ENCODE measurements at regions not wholly inside any gene's neighbourhood (a gene's known extent, or its start where the extent isn't known, plus 50 kb on each side); places are given as distances from the start of the nearest gene placed in this dataset.

DNA sequence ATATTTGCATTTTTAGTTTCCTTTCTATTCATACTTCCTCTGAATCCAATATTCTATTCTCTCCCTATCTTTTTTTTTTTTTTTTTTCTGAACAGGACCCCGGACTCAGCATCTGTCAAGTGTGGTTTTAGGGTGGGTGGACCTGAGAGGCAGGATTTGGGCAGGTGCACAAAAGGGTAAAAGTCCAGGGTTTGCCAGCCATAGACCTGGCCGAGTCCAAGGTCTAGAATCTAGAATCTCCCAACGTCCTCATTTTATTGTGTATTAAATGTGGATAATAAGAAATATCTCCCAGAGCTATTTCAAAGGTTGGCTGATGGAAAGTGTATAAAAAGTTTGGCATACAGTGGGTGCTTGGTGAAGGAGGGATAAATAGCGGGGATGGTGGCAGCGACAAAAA lies 273.3 kb upstream of the MAF start:
- no peak overlapping the region for H2AFZ ChIP-seq
- ChIA-PET CTCF (no interaction called here), POLR2A (ENCODE audit: unreplicated experiment) (no interaction called here)
- no TSS peak for BruUV-seq (replicated peaks)
- no peaks in the 10 kb centered on the region for H3K9me3 ChIP-seq (ENCODE audit: insufficient read depth, low read depth)
- no peaks in the 10 kb centered on the region for H4K20me1 ChIP-seq (ENCODE audit: insufficient read depth)
- no peaks in the 10 kb centered on the region for H3K36me3 ChIP-seq (ENCODE audit: low read depth)
- intact Hi-C loops (cut with micrococcal nuclease; ENCODE audit: unreplicated experiment), result no loop called here
- no peak for TF ChIP-seq EZH2 (IDR thresholded peaks at IDR 0.05; ENCODE audit: low read depth)
- no peak for TF ChIP-seq CTCF (conservative IDR thresholded peaks at IDR 0.05)
- H3K9me2 ChIP-seq (ENCODE audit: insufficient read depth), result no peaks in the 10 kb centered on the region
- peaks cover 54% of the 10 kb centered on the region for H3K27me3 ChIP-seq (ENCODE audit: insufficient read depth, low read depth)
- no peak overlapping the region for H3K4me2 ChIP-seq
- no peak overlapping the region for H3K27ac ChIP-seq
- no peak overlapping the region for H3K4me3 ChIP-seq
- no peaks in the 10 kb centered on the region for H3K4me1 ChIP-seq (replicated peaks; ENCODE audit: insufficient read depth)
- H3F3A ChIP-seq (ENCODE audit: insufficient read depth, low read depth), result no peaks in the 10 kb centered on the region
- no peak for DNase-seq
- H3K79me2 ChIP-seq (ENCODE audit: low read depth), result no peaks in the 10 kb centered on the region

GRCh38 chr16:79871906-79872305 lies 271.4 kb upstream of the MAF start:
- Histone ChIP-seq H3F3A (ENCODE audit: insufficient read depth, low read depth) (no peaks in the 10 kb centered on the region), H2AFZ (no peak overlapping the region), H3K4me1 (replicated peaks; ENCODE audit: insufficient read depth) (no peaks in the 10 kb centered on the region), H3K27ac (no peak overlapping the region), H3K9me2 (ENCODE audit: insufficient read depth) (no peaks in the 10 kb centered on the region), H3K36me3 (ENCODE audit: low read depth) (no peaks in the 10 kb centered on the region), H3K27me3 (ENCODE audit: insufficient read depth, low read depth) (peaks cover 55% of the 10 kb centered on the region), H3K4me3 (no peak overlapping the region), H3K9me3 (ENCODE audit: insufficient read depth, low read depth) (no peaks in the 10 kb centered on the region), H3K4me2 (no peak overlapping the region), H3K79me2 (ENCODE audit: low read depth) (no peaks in the 10 kb centered on the region), H4K20me1 (ENCODE audit: insufficient read depth) (no peaks in the 10 kb centered on the region)
- ChIA-PET CTCF (no interaction called here), POLR2A (ENCODE audit: unreplicated experiment) (no interaction called here)
- DNase-seq, result no peak
- intact Hi-C loops (cut with micrococcal nuclease; ENCODE audit: unreplicated experiment), result no loop called here
- TF ChIP-seq CTCF (conservative IDR thresholded peaks at IDR 0.05) (no peak), EZH2 (IDR thresholded peaks at IDR 0.05; ENCODE audit: low read depth) (no peak)
- no TSS peak for BruUV-seq (replicated peaks)

- Histone ChIP-seq H3F3A (ENCODE audit: insufficient read depth, low read depth) (no peaks in the 10 kb centered on the region), H3K9me3 (ENCODE audit: insufficient read depth, low read depth) (no peaks in the 10 kb centered on the region), H4K20me1 (ENCODE audit: insufficient read depth) (no peaks in the 10 kb centered on the region), H2AFZ (no peak overlapping the region), H3K4me2 (no peak overlapping the region), H3K36me3 (ENCODE audit: low read depth) (no peaks in the 10 kb centered on the region), H3K79me2 (ENCODE audit: low read depth) (no peaks in the 10 kb centered on the region), H3K4me3 (no peak overlapping the region), H3K27ac (no peak overlapping the region), H3K4me1 (replicated peaks; ENCODE audit: insufficient read depth) (no peaks in the 10 kb centered on the region), H3K9me2 (ENCODE audit: insufficient read depth) (no peaks in the 10 kb centered on the region), H3K27me3 (ENCODE audit: insufficient read depth, low read depth) (peaks cover 64% of the 10 kb centered on the region)
- no TSS peak for BruUV-seq (replicated peaks)
- ChIA-PET CTCF (no interaction called here), POLR2A (ENCODE audit: unreplicated experiment) (no interaction called here)
- intact Hi-C loops (cut with micrococcal nuclease; ENCODE audit: unreplicated experiment), result no loop called here
- DNase-seq, result no peak
- no peak for TF ChIP-seq CTCF (conservative IDR thresholded peaks at IDR 0.05)
- TF ChIP-seq EZH2 (IDR thresholded peaks at IDR 0.05; ENCODE audit: low read depth), result no peak
These were observed 269.7 kb upstream of the MAF start for GRCh38 chr16:79870016-79870886.

All from PC-9 (cell line).